ENCODE measurements at regions not wholly inside any gene's neighbourhood (a gene's known extent, or its start where the extent isn't known, plus 50 kb on each side); places are given as distances from the start of the nearest gene placed in this dataset.

- TF ChIP-seq ZFP30 (CRISPR knock-in tag; IDR thresholded peaks at IDR 0.05) (no peak), TOX (CRISPR knock-in tag; IDR thresholded peaks at IDR 0.05; ENCODE audit: borderline replicate concordance) (no peak), SNAI2 (CRISPR knock-in tag; IDR thresholded peaks at IDR 0.05) (no peak), POU6F1 (CRISPR knock-in tag; IDR thresholded peaks at IDR 0.05; ENCODE audit: borderline replicate concordance, low read depth) (no peak), CSRNP3 (CRISPR knock-in tag; IDR thresholded peaks at IDR 0.05) (no peak), PATZ1 (CRISPR knock-in tag; IDR thresholded peaks at IDR 0.05; ENCODE audit: borderline replicate concordance) (no peak), TSHZ2 (CRISPR knock-in tag; IDR thresholded peaks at IDR 0.05) (no peak), ZNF70 (CRISPR knock-in tag; IDR thresholded peaks at IDR 0.05) (no peak)
- ATAC-seq = no peak
Measured at GRCh38 chr1:187631984-187632383, 803.2 kb downstream of the PLA2G4A start.

- no peak for TF ChIP-seq ZFP30 (CRISPR knock-in tag; IDR thresholded peaks at IDR 0.05)
- no peak for TF ChIP-seq ZC3H10 (CRISPR knock-in tag; IDR thresholded peaks at IDR 0.05)
- no peak for TF ChIP-seq ZNF565 (CRISPR knock-in tag; conservative IDR thresholded peaks at IDR 0.05; ENCODE audit: low read depth)
- TF ChIP-seq ZFP3 (CRISPR knock-in tag; IDR thresholded peaks at IDR 0.05) = no peak
- TF ChIP-seq ESRRG (CRISPR knock-in tag; IDR thresholded peaks at IDR 0.05) = no peak
- TF ChIP-seq GLIS3 (CRISPR knock-in tag; IDR thresholded peaks at IDR 0.05) = no peak
- TF ChIP-seq CSDC2 (CRISPR knock-in tag; IDR thresholded peaks at IDR 0.05) = no peak
- no peak for TF ChIP-seq CSRNP3 (CRISPR knock-in tag; IDR thresholded peaks at IDR 0.05)
- no peak for TF ChIP-seq POU6F1 (CRISPR knock-in tag; IDR thresholded peaks at IDR 0.05; ENCODE audit: borderline replicate concordance, low read depth)
- no peak for TF ChIP-seq TCF4 (CRISPR knock-in tag; IDR thresholded peaks at IDR 0.05; ENCODE audit: borderline replicate concordance)
- no peak for TF ChIP-seq SNAI2 (CRISPR knock-in tag; IDR thresholded peaks at IDR 0.05)
- ATAC-seq = no peak
Measured at GRCh38 chr1:187634940-187635339, 806.2 kb downstream of the PLA2G4A start.

GRCh38 chr1:187638733-187639434 lies 810.1 kb downstream of the PLA2G4A start:
- no peak for TF ChIP-seq ISL1 (CRISPR knock-in tag; IDR thresholded peaks at IDR 0.05)
- TF ChIP-seq GLIS3 (CRISPR knock-in tag; IDR thresholded peaks at IDR 0.05) = no peak
- no peak for TF ChIP-seq OSR1 (CRISPR knock-in tag; IDR thresholded peaks at IDR 0.05)
- TF ChIP-seq ZNF70 (CRISPR knock-in tag; IDR thresholded peaks at IDR 0.05) = no peak
- no peak for TF ChIP-seq ZNF565 (CRISPR knock-in tag; conservative IDR thresholded peaks at IDR 0.05; ENCODE audit: low read depth)
- ATAC-seq = no peak

Data from SK-N-SH treated with all-trans-retinoic acid at 6 μM for 48 hours (cell line).